KMS-11 (cell line): ENCODE measurements at regions not wholly inside any gene's neighbourhood (a gene's known extent, or its start where the extent isn't known, plus 50 kb on each side); places are given as distances from the start of the nearest gene placed in this dataset.

Experiments
- H2AFZ ChIP-seq: fragments of 200-600 bp; sonication (generic); 2 replicates; pipeline ENCODE4 v1.6.1; 2016; ENCODE audit warnings: antibody characterized with exemption, mixed run types, low read depth
- H3K27ac ChIP-seq: fragments of 200-600 bp; sonication (generic); 2 replicates; pipeline ENCODE4 v1.6.1; 2016; ENCODE audit warnings: mild to moderate bottlenecking, mixed run types
- H3K27me3 ChIP-seq: fragments of 200-600 bp; sonication (generic); 2 replicates; pipeline ENCODE4 v1.6.1; 2017; ENCODE audit warnings: mild to moderate bottlenecking, low read depth, mixed run types, moderate library complexity; ENCODE audit not compliant: insufficient read depth
- H3K36me3 ChIP-seq: fragments of 200-600 bp; sonication (generic); 2 replicates; pipeline ENCODE4 v1.6.1; 2017; ENCODE audit warnings: mild to moderate bottlenecking, mixed run types; ENCODE audit not compliant: insufficient read depth
- H3K4me1 ChIP-seq: fragments of 200-600 bp; sonication (generic); 2 replicates; pipeline ENCODE4 v1.6.1; 2016; ENCODE audit warnings: mild to moderate bottlenecking, low read depth, mixed run types; ENCODE audit not compliant: poor library complexity, severe bottlenecking
- H3K4me2 ChIP-seq: fragments of 200-600 bp; sonication (generic); 2 replicates; pipeline ENCODE4 v1.7.0; 2016; ENCODE audit warnings: mild to moderate bottlenecking, mixed run types
- H3K4me3 ChIP-seq: fragments of 200-600 bp; sonication (generic); IDR thresholded peaks from 2 replicates; pipeline ENCODE4 v1.6.1; 2017; ENCODE audit warnings: low read depth, low read length, mixed read lengths; ENCODE audit not compliant: insufficient read depth
- H3K79me2 ChIP-seq: fragments of 200-600 bp; sonication (generic); 2 replicates; pipeline ENCODE4 v1.6.1; 2016; ENCODE audit warnings: low read depth, mixed run types; ENCODE audit not compliant: insufficient read depth
- H3K9ac ChIP-seq: fragments of 200-600 bp; sonication (generic); 2 replicates; pipeline ENCODE4 v1.6.1; 2016; ENCODE audit warnings: mild to moderate bottlenecking, mixed run types
- H4K20me1 ChIP-seq: fragments of 200-600 bp; sonication (generic); 2 replicates; pipeline ENCODE4 v1.6.1; 2016; ENCODE audit warnings: mild to moderate bottlenecking, mixed run types; ENCODE audit not compliant: insufficient read depth
- CTCF ChIP-seq: fragments of 200-600 bp; sonication (generic); conservative IDR thresholded peaks from 2 replicates; pipeline ENCODE4 v1.6.1; 2017; ENCODE audit warnings: low read depth, mild to moderate bottlenecking, antibody characterized with exemption, low read length, moderate library complexity, mixed read lengths

DNA sequence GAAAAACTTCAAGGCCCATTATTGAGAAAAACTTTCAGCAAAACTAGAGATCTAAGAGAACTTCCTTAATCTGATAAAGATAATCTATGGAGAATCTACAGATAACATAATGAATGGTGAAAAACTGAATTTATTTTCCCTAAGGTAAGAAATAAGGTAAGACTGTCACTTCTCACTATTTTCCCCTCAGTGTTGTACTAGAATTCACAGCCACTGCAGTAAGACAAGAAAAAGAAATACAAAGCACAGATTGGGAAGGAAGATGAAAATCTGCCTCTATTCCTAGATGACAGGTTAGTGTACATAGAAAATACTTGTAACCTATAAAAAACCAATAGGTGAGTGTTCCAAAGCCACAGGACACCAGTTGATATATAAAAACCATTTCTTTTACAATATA, 220.7 kb upstream of the SHH start:
- H2AFZ ChIP-seq: no peak overlapping the region
- H3K36me3 ChIP-seq: no peaks in the 10 kb centered on the region
- no peaks in the 10 kb centered on the region for H3K79me2 ChIP-seq
- no peak overlapping the region for H3K4me3 ChIP-seq
- H3K9ac ChIP-seq: no peak overlapping the region
- no peaks in the 10 kb centered on the region for H3K27me3 ChIP-seq
- no peak for TF ChIP-seq CTCF
- no peaks in the 10 kb centered on the region for H3K4me1 ChIP-seq
- H4K20me1 ChIP-seq: no peaks in the 10 kb centered on the region
- H3K27ac ChIP-seq: no peak overlapping the region
- no peak overlapping the region for H3K4me2 ChIP-seq

GRCh38 chr7:156031679-156032478, 219.6 kb upstream of the SHH start:
- H3K4me2 ChIP-seq: no peak overlapping the region
- no peak overlapping the region for H2AFZ ChIP-seq
- H3K4me3 ChIP-seq: no peak overlapping the region
- H3K27ac ChIP-seq: no peak overlapping the region
- H3K27me3 ChIP-seq: no peaks in the 10 kb centered on the region
- H3K9ac ChIP-seq: no peak overlapping the region
- H3K4me1 ChIP-seq: no peaks in the 10 kb centered on the region
- no peaks in the 10 kb centered on the region for H4K20me1 ChIP-seq
- H3K36me3 ChIP-seq: no peaks in the 10 kb centered on the region
- TF ChIP-seq CTCF: no peak
- no peaks in the 10 kb centered on the region for H3K79me2 ChIP-seq

GRCh38 chr7:156029460-156030007, 217.3 kb upstream of the SHH start:
- Histone ChIP-seq H2AFZ (no peak overlapping the region), H3K4me3 (no peak overlapping the region), H3K27ac (no peak overlapping the region), H4K20me1 (no peaks in the 10 kb centered on the region), H3K36me3 (no peaks in the 10 kb centered on the region), H3K4me1 (no peaks in the 10 kb centered on the region), H3K79me2 (no peaks in the 10 kb centered on the region), H3K27me3 (no peaks in the 10 kb centered on the region), H3K9ac (no peak overlapping the region), H3K4me2 (no peak overlapping the region)
- no peak for TF ChIP-seq CTCF

DNA sequence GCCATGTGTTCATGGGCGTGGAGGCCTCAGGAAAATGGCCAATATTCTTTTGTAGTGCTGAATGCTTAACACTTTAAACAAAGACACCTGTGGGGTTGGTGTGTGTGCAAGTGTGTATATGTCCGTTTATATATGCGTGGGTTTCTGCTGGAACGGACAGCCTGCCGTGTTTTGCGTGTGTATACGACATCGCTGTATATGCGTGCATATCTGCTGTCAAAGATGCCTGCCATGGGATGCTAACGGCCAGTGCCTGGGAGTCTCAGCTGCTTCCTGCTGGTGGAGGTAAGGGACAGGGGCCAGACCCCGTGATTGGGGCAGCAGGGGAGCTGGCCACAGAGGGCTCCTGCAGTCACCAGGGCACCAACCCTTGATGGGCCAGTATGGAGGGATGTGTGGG, 216.3 kb upstream of the SHH start:
- H3K4me3 ChIP-seq: no peak overlapping the region
- no peak for TF ChIP-seq CTCF
- H3K4me1 ChIP-seq: no peaks in the 10 kb centered on the region
- no peaks in the 10 kb centered on the region for H4K20me1 ChIP-seq
- H3K79me2 ChIP-seq: no peaks in the 10 kb centered on the region
- H3K36me3 ChIP-seq: no peaks in the 10 kb centered on the region
- no peaks in the 10 kb centered on the region for H3K27me3 ChIP-seq
- H3K9ac ChIP-seq: no peak overlapping the region
- no peak overlapping the region for H3K4me2 ChIP-seq
- H2AFZ ChIP-seq: no peak overlapping the region
- H3K27ac ChIP-seq: no peak overlapping the region
